HEK293 (cell line): ENCODE measurements at regions not wholly inside any gene's neighbourhood (a gene's known extent, or its start where the extent isn't known, plus 50 kb on each side); places are given as distances from the start of the nearest gene placed in this dataset.

Experiments used
- CTCF ChIA-PET: fragments of 350-600 bp; formaldehyde crosslinking; extraction: SDS; loops from one replicate; lab custom pipeline; 2021; ENCODE audit warnings: antibody characterized with exemption; lab: Yijun Ruan, JAX
- POLR2A ChIA-PET: fragments of 300-600 bp; formaldehyde crosslinking; extraction: SDS; loops from one replicate; lab custom pipeline; 2020; ENCODE audit warnings: antibody characterized with exemption, inconsistent platforms; lab: Yijun Ruan, JAX
- H3K27ac ChIP-seq: fragments of 200-500 bp; sonication (Bioruptor generic); 2 replicates; pipeline ENCODE4 v1.5.1; 2014; ENCODE audit warnings: low read depth, low read length, control low read depth, inconsistent platforms; ENCODE audit errors: extremely low read depth
- H3K36me3 ChIP-seq, 2 experiments: fragments of 200-500 bp in 1 of 2; sonication (Bioruptor generic) in 1 of 2; 1 replicate in 1 of 2; 2 replicates in 1 of 2; pipeline ENCODE4 v1.5.1; 2014 to 2017; ENCODE audit warnings: inconsistent platforms in 2 of 2, low read length in 2 of 2; ENCODE audit not compliant: control insufficient read depth in 2 of 2, insufficient read depth in 1 of 2
- H3K4me1 ChIP-seq: fragments of 200-500 bp; sonication (Bioruptor generic); 2 replicates; pipeline ENCODE4 v1.5.1; 2014; ENCODE audit warnings: mild to moderate bottlenecking, low read length, inconsistent platforms; ENCODE audit not compliant: control insufficient read depth, insufficient read depth
- H3K4me3 ChIP-seq: 2 replicates; pipeline ENCODE4 v1.5.1; 2011; ENCODE audit warnings: low read depth, mild to moderate bottlenecking, control low read depth, low read length, moderate library complexity
- H3K9me3 ChIP-seq: fragments of 200-500 bp; sonication (Bioruptor generic); 2 replicates; pipeline ENCODE4 v1.5.1; 2014; ENCODE audit warnings: low read depth, low read length, inconsistent platforms; ENCODE audit not compliant: control insufficient read depth, insufficient read depth
- ELK4 ChIP-seq: IDR thresholded peaks from 2 replicates; pipeline ENCODE4 v1.6.1; 2011; ENCODE audit warnings: mild to moderate bottlenecking, low read depth, low read length, borderline replicate concordance
- KLF16 ChIP-seq: fragments of 450-650 bp; formaldehyde crosslinking; IDR thresholded peaks from 2 replicates; pipeline ENCODE4 v1.5.1; 2017; ENCODE audit warnings: missing biosample characterization, missing genetic modification characterization
- OSR2 ChIP-seq: fragments of 450-650 bp; formaldehyde crosslinking; IDR thresholded peaks from 2 replicates; pipeline ENCODE4 v1.5.1; 2016; ENCODE audit warnings: missing biosample characterization, missing genetic modification characterization
- ZBTB21 ChIP-seq: fragments of 450-650 bp; formaldehyde crosslinking; IDR thresholded peaks from 2 replicates; pipeline ENCODE4 v1.5.1; 2017; ENCODE audit warnings: missing biosample characterization, missing genetic modification characterization
- ZIC2 ChIP-seq: fragments of 450-650 bp; formaldehyde crosslinking; IDR thresholded peaks from 2 replicates; pipeline ENCODE4 v1.5.1; 2016; ENCODE audit warnings: missing biosample characterization, missing genetic modification characterization
- ZNF114 ChIP-seq: fragments of 450-650 bp; formaldehyde crosslinking; IDR thresholded peaks from 2 replicates; pipeline ENCODE4 v1.5.0; 2017; ENCODE audit warnings: missing biosample characterization, missing genetic modification characterization
- ZNF121 ChIP-seq: fragments of 450-650 bp; formaldehyde crosslinking; IDR thresholded peaks from 2 replicates; pipeline ENCODE4 v1.5.1; 2016; ENCODE audit warnings: missing biosample characterization, missing genetic modification characterization
- ZNF140 ChIP-seq: fragments of 450-650 bp; formaldehyde crosslinking; IDR thresholded peaks from 2 replicates; pipeline ENCODE4 v1.5.1; 2016; ENCODE audit warnings: missing biosample characterization, missing genetic modification characterization
- ZNF148 ChIP-seq: fragments of 450-650 bp; formaldehyde crosslinking; IDR thresholded peaks from 2 replicates; pipeline ENCODE4 v1.5.0; 2017; ENCODE audit warnings: missing biosample characterization, missing genetic modification characterization, borderline replicate concordance
- ZNF19 ChIP-seq: fragments of 450-650 bp; formaldehyde crosslinking; IDR thresholded peaks from 2 replicates; pipeline ENCODE4; 2016; ENCODE audit warnings: missing biosample characterization, missing genetic modification characterization, low read depth
- ZNF239 ChIP-seq: fragments of 450-650 bp; formaldehyde crosslinking; IDR thresholded peaks from 2 replicates; pipeline ENCODE4 v1.5.1; 2016; ENCODE audit warnings: missing biosample characterization, missing genetic modification characterization
- ZNF350 ChIP-seq: fragments of 450-650 bp; formaldehyde crosslinking; IDR thresholded peaks from 2 replicates; pipeline ENCODE4 v1.5.0; 2017; ENCODE audit warnings: missing biosample characterization, mild to moderate bottlenecking, missing genetic modification characterization
- ZNF366 ChIP-seq: fragments of 450-650 bp; formaldehyde crosslinking; conservative IDR thresholded peaks from 2 replicates; pipeline ENCODE4 v1.5.1; 2016; ENCODE audit warnings: missing biosample characterization, missing genetic modification characterization
- ZNF518A ChIP-seq: fragments of 450-650 bp; formaldehyde crosslinking; conservative IDR thresholded peaks from 2 replicates; pipeline ENCODE4 v1.5.1; 2016; ENCODE audit warnings: low read depth, missing biosample characterization, missing genetic modification characterization
- ZNF530 ChIP-seq: fragments of 450-650 bp; formaldehyde crosslinking; IDR thresholded peaks from 2 replicates; pipeline ENCODE4 v1.5.1; 2016; ENCODE audit warnings: low read depth, missing biosample characterization, missing genetic modification characterization
- ZNF580 ChIP-seq: fragments of 450-650 bp; formaldehyde crosslinking; IDR thresholded peaks from 2 replicates; pipeline ENCODE4 v1.5.1; 2016; ENCODE audit warnings: missing biosample characterization, missing genetic modification characterization
- ZNF596 ChIP-seq: fragments of 450-650 bp; IDR thresholded peaks from 2 replicates; pipeline ENCODE4 v1.5.0; 2018; ENCODE audit warnings: missing biosample characterization, mild to moderate bottlenecking, missing genetic modification characterization, moderate library complexity
- ZNF660 ChIP-seq: fragments of 450-650 bp; IDR thresholded peaks from 2 replicates; pipeline ENCODE4 v1.5.1; 2018; ENCODE audit warnings: missing biosample characterization, mild to moderate bottlenecking, missing genetic modification characterization
- ZNF677 ChIP-seq: fragments of 450-650 bp; IDR thresholded peaks from 2 replicates; pipeline ENCODE4 v1.5.0; 2018; ENCODE audit warnings: missing biosample characterization, mild to moderate bottlenecking, missing genetic modification characterization, moderate library complexity
- ZNF692 ChIP-seq: fragments of 450-650 bp; formaldehyde crosslinking; IDR thresholded peaks from 2 replicates; pipeline ENCODE4 v1.5.1; 2016; ENCODE audit warnings: missing biosample characterization, missing genetic modification characterization
- ZNF707 ChIP-seq: fragments of 450-650 bp; formaldehyde crosslinking; IDR thresholded peaks from 2 replicates; pipeline ENCODE4 v1.5.1; 2016; ENCODE audit warnings: missing biosample characterization, missing genetic modification characterization
- ZNF837 ChIP-seq: fragments of 450-650 bp; formaldehyde crosslinking; IDR thresholded peaks from 2 replicates; pipeline ENCODE4 v1.5.1; 2016; ENCODE audit warnings: missing biosample characterization, missing genetic modification characterization

- TF ChIP-seq ZBTB21 (tag by site-specific recombination), result no peak
Observed at GRCh38 chr1:204763773-204764427, 78.4 kb upstream of the LRRN2 start (continued).

GRCh38 chr1:204769997-204770396 is 84.5 kb upstream of the LRRN2 start:
- ChIA-PET CTCF (interaction anchor here (0.6 to 1.9 kb wide), 3 partner anchors 12 to 37 kb away, joined by 3 to 7 read pairs (median 5); no protein-coding TSS in a partner anchor), POLR2A (no interaction called here)
- TF ChIP-seq ZNF518A (tag by site-specific recombination), result no peak
- no peak for TF ChIP-seq ZNF114 (tag by site-specific recombination)
- TF ChIP-seq OSR2 (tag by site-specific recombination), result no peak
- TF ChIP-seq ZNF239 (tag by site-specific recombination), result no peak
- TF ChIP-seq KLF16 (tag by site-specific recombination), result no peak
- TF ChIP-seq ZNF596 (tag by site-specific recombination), result no peak
- no peak for TF ChIP-seq ZNF837 (tag by site-specific recombination)
- no peak for TF ChIP-seq ZNF660
- TF ChIP-seq ELK4, result no peak
- no peak for TF ChIP-seq ZNF19 (tag by site-specific recombination)
- no peak for TF ChIP-seq ZNF366 (tag by site-specific recombination)
- TF ChIP-seq ZNF677 (tag by site-specific recombination), result no peak
- TF ChIP-seq ZIC2 (tag by site-specific recombination), result no peak
- TF ChIP-seq ZNF140, result no peak
- no peak for TF ChIP-seq ZNF121 (tag by site-specific recombination)
- TF ChIP-seq ZNF707, result no peak
- TF ChIP-seq ZNF530 (tag by site-specific recombination), result no peak
- TF ChIP-seq ZNF350 (tag by site-specific recombination), result no peak

GRCh38 chr1:204771358-204771757 is 85.8 kb upstream of the LRRN2 start:
- no peak overlapping the region for H3K27ac ChIP-seq
- H3K4me3 ChIP-seq, result no peak overlapping the region
- CTCF ChIA-PET, result interaction anchor here (0.6 to 3.5 kb wide), 7 partner anchors 8 to 326 kb away, joined by 3 to 13 read pairs (median 4); no protein-coding TSS in a partner anchor
- no peaks in the 10 kb centered on the region for H3K9me3 ChIP-seq
- no peaks in the 10 kb centered on the region for H3K4me1 ChIP-seq
- POLR2A ChIA-PET, result no interaction called here
- no peaks in the 10 kb centered on the region for H3K36me3 ChIP-seq
- no peak for TF ChIP-seq ZNF580
- TF ChIP-seq ZNF837 (tag by site-specific recombination), result no peak
- no peak for TF ChIP-seq ZNF148 (tag by site-specific recombination)
- TF ChIP-seq ZNF692 (tag by site-specific recombination), result no peak

More at GRCh38 chr1:204769997-204770396, 84.5 kb upstream of the LRRN2 start:
- Histone ChIP-seq H3K27ac (no peak overlapping the region), H3K9me3 (no peaks in the 10 kb centered on the region), H3K36me3 (no peaks in the 10 kb centered on the region), H3K4me1 (no peaks in the 10 kb centered on the region), H3K4me3 (no peak overlapping the region)
